ENCODE measurements at regions not wholly inside any gene's neighbourhood (a gene's known extent, or its start where the extent isn't known, plus 50 kb on each side); places are given as distances from the start of the nearest gene placed in this dataset.

- Histone ChIP-seq H3K27ac (no peak overlapping the region), H3K36me3 (ENCODE audit: insufficient read depth in 1 of 2, low read depth in 1 of 2) (no peaks in the 10 kb centered on the region), H3K27me3 (ENCODE audit: insufficient read depth in 3 of 3, low read length in 2 of 3) (peaks cover 0 to 2% (median 0%) of the 10 kb centered on the region in 3 donors), H3K4me3 (no peak overlapping the region), H3K4me1 (no peaks in the 10 kb centered on the region), H3K9me3 (no peaks in the 10 kb centered on the region)
- 74 to 75% (median 74%) methylated on average over 10 of the region's 10 CpGs for WGBS, 3 donors
- intact Hi-C loops (cut with DNase I): no loop called here
- ATAC-seq (no peak), DNase-seq (no peak)
- no peak for TF ChIP-seq CTCF (IDR thresholded peaks at IDR 0.05)
Measured at GRCh38 chr22:49554296-49554625, 273.4 kb downstream of the BRD1 start.

- intact Hi-C loops (cut with DNase I): no loop called here
- Histone ChIP-seq H3K9me3 (no peaks in the 10 kb centered on the region), H3K4me3 (no peak overlapping the region), H3K4me1 (no peaks in the 10 kb centered on the region), H3K36me3 (ENCODE audit: insufficient read depth in 1 of 2, low read depth in 1 of 2) (no peaks in the 10 kb centered on the region), H3K27ac (no peak overlapping the region), H3K27me3 (ENCODE audit: insufficient read depth in 3 of 3, low read length in 2 of 3) (peaks cover 0 to 2% (median 0%) of the 10 kb centered on the region in 3 donors)
- TF ChIP-seq CTCF (IDR thresholded peaks at IDR 0.05): no peak
- 38 to 62% (median 46%) methylated on average over 20 of the region's 20 CpGs for WGBS, 3 donors
- ATAC-seq (no peak), DNase-seq (no peak)
Measured at GRCh38 chr22:49553518-49554295, 274.0 kb downstream of the BRD1 start.

- TF ChIP-seq CTCF (IDR thresholded peaks at IDR 0.05): no peak
- no peak overlapping the region for H3K27ac ChIP-seq
- ATAC-seq (no peak), DNase-seq (no peak)
- intact Hi-C loops (cut with DNase I): no loop called here
- H3K4me3 ChIP-seq: no peak overlapping the region
- no peaks in the 10 kb centered on the region for H3K4me1 ChIP-seq
- H3K27me3 ChIP-seq (ENCODE audit: insufficient read depth in 3 of 3, low read length in 2 of 3): peaks cover 0 to 2% (median 0%) of the 10 kb centered on the region in 3 donors
- H3K9me3 ChIP-seq: no peaks in the 10 kb centered on the region
- WGBS, 3 donors: 44 to 52% (median 47%) methylated on average over 11 of the region's 11 CpGs
- no peaks in the 10 kb centered on the region for H3K36me3 ChIP-seq (ENCODE audit: insufficient read depth in 1 of 2, low read depth in 1 of 2)
Measured at GRCh38 chr22:49553076-49553475, 274.6 kb downstream of the BRD1 start.

- Histone ChIP-seq H3K36me3 (ENCODE audit: insufficient read depth in 1 of 2, low read depth in 1 of 2) (no peaks in the 10 kb centered on the region), H3K9me3 (no peaks in the 10 kb centered on the region), H3K4me1 (no peaks in the 10 kb centered on the region), H3K27me3 (ENCODE audit: insufficient read depth in 3 of 3, low read length in 2 of 3) (peaks cover 0 to 2% (median 0%) of the 10 kb centered on the region in 3 donors), H3K27ac (no peak overlapping the region), H3K4me3 (no peak overlapping the region)
- DNase-seq (no peak), ATAC-seq (no peak)
- TF ChIP-seq CTCF (IDR thresholded peaks at IDR 0.05): no peak
- 48 to 54% (median 50%) methylated on average over 15 of the region's 15 CpGs for WGBS, 3 donors
- intact Hi-C loops (cut with DNase I): no loop called here
Measured at GRCh38 chr22:49551897-49552614, 275.6 kb downstream of the BRD1 start.

Measured in psoas muscle (tissue), 7 donors.